ENCODE measurements at regions not wholly inside any gene's neighbourhood (a gene's known extent, or its start where the extent isn't known, plus 50 kb on each side); places are given as distances from the start of the nearest gene placed in this dataset.

DNA sequence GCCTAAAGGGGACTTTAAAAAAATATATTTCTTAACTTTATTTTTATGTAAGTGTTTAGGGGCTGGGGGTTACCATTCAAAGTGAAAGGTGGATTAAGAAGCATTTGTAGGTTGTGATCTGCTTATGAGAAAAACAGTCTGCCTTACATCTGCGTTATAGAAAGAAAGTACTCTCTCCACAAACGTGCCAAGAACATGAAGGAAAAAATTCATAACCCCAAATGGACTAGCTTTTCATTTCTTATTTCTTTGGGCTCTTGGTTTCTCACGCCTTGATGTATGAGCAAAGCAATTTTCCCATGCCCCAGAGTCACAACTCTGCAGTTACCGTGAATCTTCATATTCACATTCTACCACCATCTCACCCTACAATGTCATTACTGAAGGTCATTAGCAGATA, 1165.1 kb upstream of the ADGRL4 start:
- TF ChIP-seq, protein P1, sequence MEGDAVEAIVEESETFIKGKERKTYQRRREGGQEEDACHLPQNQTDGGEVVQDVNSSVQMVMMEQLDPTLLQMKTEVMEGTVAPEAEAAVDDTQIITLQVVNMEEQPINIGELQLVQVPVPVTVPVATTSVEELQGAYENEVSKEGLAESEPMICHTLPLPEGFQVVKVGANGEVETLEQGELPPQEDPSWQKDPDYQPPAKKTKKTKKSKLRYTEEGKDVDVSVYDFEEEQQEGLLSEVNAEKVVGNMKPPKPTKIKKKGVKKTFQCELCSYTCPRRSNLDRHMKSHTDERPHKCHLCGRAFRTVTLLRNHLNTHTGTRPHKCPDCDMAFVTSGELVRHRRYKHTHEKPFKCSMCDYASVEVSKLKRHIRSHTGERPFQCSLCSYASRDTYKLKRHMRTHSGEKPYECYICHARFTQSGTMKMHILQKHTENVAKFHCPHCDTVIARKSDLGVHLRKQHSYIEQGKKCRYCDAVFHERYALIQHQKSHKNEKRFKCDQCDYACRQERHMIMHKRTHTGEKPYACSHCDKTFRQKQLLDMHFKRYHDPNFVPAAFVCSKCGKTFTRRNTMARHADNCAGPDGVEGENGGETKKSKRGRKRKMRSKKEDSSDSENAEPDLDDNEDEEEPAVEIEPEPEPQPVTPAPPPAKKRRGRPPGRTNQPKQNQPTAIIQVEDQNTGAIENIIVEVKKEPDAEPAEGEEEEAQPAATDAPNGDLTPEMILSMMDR (IDR thresholded peaks at IDR 0.05): no peak
- H3K9me3 Mint-ChIP-seq: peaks cover 27% of the 10 kb centered on the region
- no peak for DNase-seq
- H3K36me3 Mint-ChIP-seq (ENCODE audit: low read depth): no peaks in the 10 kb centered on the region; the same call in 1 of the 2 replicates
- H3K27ac Mint-ChIP-seq: no peak overlapping the region
- H3K27me3 Mint-ChIP-seq (ENCODE audit: insufficient read depth): no peaks in the 10 kb centered on the region
- H3K4me3 Mint-ChIP-seq: no peak overlapping the region
- H3K4me1 Mint-ChIP-seq (ENCODE audit: low read depth): no peaks in the 10 kb centered on the region

GRCh38 chr1:80170811-80171485, 1164.4 kb upstream of the ADGRL4 start:
- Mint-ChIP-seq H3K36me3 (ENCODE audit: low read depth) (no peaks in the 10 kb centered on the region; the same call in 1 of the 2 replicates), H3K4me1 (ENCODE audit: low read depth) (no peaks in the 10 kb centered on the region), H3K27ac (no peak overlapping the region), H3K27me3 (ENCODE audit: insufficient read depth) (no peaks in the 10 kb centered on the region), H3K9me3 (peaks cover 25% of the 10 kb centered on the region), H3K4me3 (no peak overlapping the region)
- TF ChIP-seq, protein P1 (IDR thresholded peaks at IDR 0.05): no peak
- no peak for DNase-seq

DNA sequence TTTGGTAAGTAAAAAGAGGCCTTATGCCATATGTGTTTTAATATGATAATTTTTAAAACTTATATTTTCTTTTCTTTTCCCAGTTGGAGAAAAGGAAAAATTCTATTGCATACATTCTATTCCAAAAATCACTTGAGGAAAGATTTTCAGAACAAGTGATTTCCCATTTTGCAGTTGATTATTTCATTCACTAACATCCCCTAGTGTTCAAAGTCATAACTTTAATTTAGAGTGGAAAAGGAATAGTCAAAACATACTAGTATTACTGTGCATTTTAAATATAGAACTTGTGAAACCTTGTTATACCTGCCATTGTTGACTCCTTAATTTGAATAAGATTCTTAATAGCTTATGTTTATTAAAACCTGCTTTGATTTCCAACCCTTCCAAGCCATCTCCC, 1157.6 kb upstream of the ADGRL4 start:
- no peak for DNase-seq
- Mint-ChIP-seq H3K27me3 (ENCODE audit: insufficient read depth) (no peaks in the 10 kb centered on the region), H3K27ac (no peak overlapping the region), H3K36me3 (ENCODE audit: low read depth) (no peaks in the 10 kb centered on the region), H3K4me3 (no peak overlapping the region), H3K9me3 (peaks cover 7% of the 10 kb centered on the region; the same call in 1 of the 2 replicates), H3K4me1 (ENCODE audit: low read depth) (no peaks in the 10 kb centered on the region)
- TF ChIP-seq, protein P1 (IDR thresholded peaks at IDR 0.05): 0 out of 2 replicates have a peak, but pooled peaks have one; percentile 15

GRCh38 chr1:80163686-80164085, 1157.2 kb upstream of the ADGRL4 start:
- Mint-ChIP-seq H3K36me3 (ENCODE audit: low read depth) (no peaks in the 10 kb centered on the region), H3K27ac (no peak overlapping the region), H3K27me3 (ENCODE audit: insufficient read depth) (no peaks in the 10 kb centered on the region), H3K4me3 (no peak overlapping the region), H3K4me1 (ENCODE audit: low read depth) (no peaks in the 10 kb centered on the region), H3K9me3 (peaks cover 7% of the 10 kb centered on the region; the same call in 1 of the 2 replicates)
- no peak for DNase-seq
- TF ChIP-seq, protein P1 (IDR thresholded peaks at IDR 0.05): no peak

DNA sequence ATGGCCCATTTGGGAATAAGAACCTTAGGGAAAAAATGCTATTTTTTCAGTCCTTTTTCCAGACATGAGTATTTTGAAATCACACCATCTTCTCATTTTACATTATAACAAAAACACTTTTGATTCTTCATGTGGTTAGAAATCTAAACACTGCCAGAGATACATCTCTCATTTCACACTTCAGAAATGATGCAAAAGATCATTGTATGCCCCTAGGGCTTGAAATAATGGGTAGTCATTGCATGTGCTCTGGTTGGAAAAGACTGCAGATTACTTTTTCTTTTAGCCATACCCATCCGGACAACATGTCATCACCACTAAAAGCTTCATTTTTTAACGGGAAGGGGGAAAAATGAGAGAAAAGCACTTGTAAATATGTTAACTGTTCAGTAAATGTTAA, 1152.2 kb upstream of the ADGRL4 start:
- H3K36me3 Mint-ChIP-seq (ENCODE audit: low read depth): no peaks in the 10 kb centered on the region
- no peak for DNase-seq
- no peak overlapping the region for H3K4me3 Mint-ChIP-seq
- H3K4me1 Mint-ChIP-seq (ENCODE audit: low read depth): no peaks in the 10 kb centered on the region
- no peak overlapping the region for H3K27ac Mint-ChIP-seq
- TF ChIP-seq, protein P1 (IDR thresholded peaks at IDR 0.05): no peak
- peaks cover 13% of the 10 kb centered on the region; the same call in 1 of the 2 replicates for H3K9me3 Mint-ChIP-seq
- H3K27me3 Mint-ChIP-seq (ENCODE audit: insufficient read depth): no peaks in the 10 kb centered on the region

Data from HFFc6 (cell line).